HCEC 1CT (cell line): ENCODE measurements at regions not wholly inside any gene's neighbourhood (a gene's known extent, or its start where the extent isn't known, plus 50 kb on each side); places are given as distances from the start of the nearest gene placed in this dataset.

ENCODE experiments used
- DNase-seq: peaks from one replicate; pipeline ENCODE4 v3.0.0-alpha.2; 2017

GRCh38 chr2:12221584-12221983, 475.2 kb downstream of the LPIN1 start:
- no peak for DNase-seq

- no peak for DNase-seq
These were observed 476.1 kb downstream of the LPIN1 start for GRCh38 chr2:12222554-12222953.

DNA sequence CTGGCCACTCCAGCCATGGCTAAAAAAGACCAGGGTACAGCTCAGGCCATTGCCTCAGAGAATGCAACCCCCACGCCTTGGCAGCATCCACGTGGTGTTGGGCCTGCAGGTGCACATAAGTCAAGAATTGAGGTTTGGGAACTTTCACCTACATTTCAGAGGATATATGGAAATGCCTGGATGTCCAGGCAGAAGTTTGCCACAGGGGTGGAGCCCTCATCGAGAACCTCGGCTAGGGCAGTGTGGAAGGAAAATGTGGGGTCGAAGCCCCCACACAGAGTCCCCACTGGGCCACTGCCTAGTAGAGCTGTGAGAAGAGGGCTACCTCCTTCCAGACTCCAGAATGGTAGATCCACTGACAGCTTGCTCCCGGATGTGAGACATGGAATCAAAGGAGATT, 477.3 kb downstream of the LPIN1 start:
- no peak for DNase-seq

GRCh38 chr2:12226653-12227052, 480.2 kb downstream of the LPIN1 start:
- DNase-seq = no peak

GRCh38 chr2:12227941-12228608, 481.6 kb downstream of the LPIN1 start:
- DNase-seq = peak; percentile 82

DNA sequence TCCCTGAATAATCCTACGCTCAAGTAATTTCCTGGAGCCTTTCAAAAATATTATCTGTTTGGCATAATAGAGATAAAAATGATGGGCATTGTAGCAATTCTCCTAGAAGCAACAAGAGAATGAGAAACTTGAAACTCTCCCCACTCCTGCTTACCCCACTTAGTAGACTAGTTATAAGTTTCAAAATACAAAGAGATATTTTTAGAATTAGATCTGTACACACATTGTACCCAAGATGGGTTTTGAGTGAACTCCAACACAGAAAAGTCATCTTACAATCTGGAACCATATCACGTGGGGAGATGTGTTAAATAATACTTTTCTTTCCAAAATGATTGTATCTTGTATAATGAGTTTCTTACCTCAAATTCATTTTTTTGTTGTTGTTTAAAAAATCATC, 484.9 kb downstream of the LPIN1 start:
- no peak for DNase-seq

GRCh38 chr2:12232876-12233275, 483.9 kb upstream of the TRIB2 start:
- DNase-seq = no peak

DNA sequence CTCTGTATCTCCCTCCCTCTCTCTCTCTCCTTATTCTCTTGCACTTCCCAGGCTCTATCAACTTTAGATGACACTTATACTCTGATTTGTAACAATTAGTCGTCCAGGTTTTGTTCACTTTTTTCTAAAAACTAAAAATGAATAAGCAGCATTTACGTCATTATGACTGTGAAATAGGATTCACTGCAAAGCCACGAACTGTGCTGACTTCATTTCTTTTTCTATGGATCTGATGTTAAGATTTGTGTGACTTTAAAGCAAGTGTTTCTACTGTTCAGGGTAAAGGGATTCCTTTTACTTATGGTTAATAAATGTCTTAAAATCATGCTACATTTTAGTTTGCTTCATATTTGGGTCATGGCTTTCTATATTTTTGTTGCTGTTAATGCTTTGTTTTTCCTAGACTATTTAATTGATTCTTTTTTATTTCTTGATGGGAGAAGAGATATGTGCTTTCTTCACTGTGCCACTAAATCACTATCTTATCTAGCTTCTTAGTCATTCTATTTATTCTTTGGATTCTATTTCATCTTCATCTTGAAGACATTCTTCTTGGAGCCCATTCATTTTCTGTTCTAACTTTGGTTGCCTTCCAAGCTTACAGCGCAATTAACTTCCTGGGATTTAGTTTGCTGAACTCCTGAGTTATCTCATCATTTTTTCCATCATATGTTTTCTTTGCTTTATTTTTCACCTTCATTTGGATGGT, 480.4 kb upstream of the TRIB2 start:
- peak; percentile 27 for DNase-seq

- DNase-seq = no peak
These were observed 476.5 kb upstream of the TRIB2 start for GRCh38 chr2:12240206-12240605.

DNA sequence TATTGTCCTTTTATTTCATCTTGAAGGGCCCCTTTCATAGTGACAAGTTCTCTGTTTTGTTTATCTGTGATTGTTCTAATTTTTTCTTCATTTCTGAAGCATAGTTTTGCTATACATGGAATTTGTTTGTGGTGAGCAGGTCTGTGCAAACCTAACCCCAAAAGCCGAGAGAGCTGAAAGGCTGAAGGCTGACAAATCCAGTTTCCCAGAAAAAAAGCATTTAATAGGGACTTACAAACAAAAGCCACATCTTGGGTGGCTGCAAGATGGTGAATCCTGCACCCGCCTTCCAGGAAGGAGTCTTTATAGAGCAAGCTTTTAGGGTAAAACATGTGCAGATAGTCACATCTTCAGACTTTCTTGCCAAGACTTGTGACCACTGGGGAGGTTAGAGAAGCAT, 473.4 kb upstream of the TRIB2 start:
- DNase-seq = no peak

DNA sequence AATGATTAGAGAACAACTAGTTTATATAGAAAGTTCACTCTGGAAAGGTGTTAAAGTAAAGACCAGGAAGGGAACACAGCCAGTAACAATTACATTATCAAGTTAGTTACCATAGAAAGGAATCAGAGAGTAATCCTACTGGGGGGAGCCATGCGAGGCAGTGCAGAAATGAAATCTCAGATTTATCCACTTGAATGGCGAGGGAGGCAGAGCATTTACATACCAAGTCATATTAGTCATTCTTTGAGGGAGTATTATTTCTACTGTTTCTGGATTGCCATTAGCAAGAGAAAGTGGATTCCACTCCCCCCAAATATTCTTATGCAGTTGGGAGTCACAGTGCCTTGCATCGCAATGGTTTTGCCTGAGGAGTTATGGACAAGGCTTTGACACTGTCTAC, 472.7 kb upstream of the TRIB2 start:
- peak; percentile 53 for DNase-seq

DNA sequence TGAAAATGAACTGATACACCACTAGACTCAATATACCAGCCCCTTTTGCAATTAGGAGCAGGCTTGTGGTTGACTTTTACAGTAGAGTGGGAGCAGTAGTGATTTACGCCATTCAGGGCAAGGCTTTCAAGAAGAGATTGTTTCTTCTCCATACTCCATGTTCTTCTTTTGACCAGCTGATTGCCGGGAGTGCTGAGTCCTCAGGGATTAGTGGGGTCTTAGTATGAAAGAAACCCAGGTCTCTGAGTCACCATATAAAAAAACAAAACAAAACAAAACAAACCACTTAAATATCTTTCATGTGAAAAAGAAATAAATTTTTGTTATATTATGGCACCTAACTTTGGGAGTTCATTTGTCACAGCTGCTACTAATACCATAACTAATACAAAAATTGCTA, 465.6 kb upstream of the TRIB2 start:
- peak; percentile 30 for DNase-seq

- no peak for DNase-seq
These were observed 465.0 kb upstream of the TRIB2 start for GRCh38 chr2:12251749-12252148.

GRCh38 chr2:12253167-12253778, 463.5 kb upstream of the TRIB2 start:
- DNase-seq = no peak

DNA sequence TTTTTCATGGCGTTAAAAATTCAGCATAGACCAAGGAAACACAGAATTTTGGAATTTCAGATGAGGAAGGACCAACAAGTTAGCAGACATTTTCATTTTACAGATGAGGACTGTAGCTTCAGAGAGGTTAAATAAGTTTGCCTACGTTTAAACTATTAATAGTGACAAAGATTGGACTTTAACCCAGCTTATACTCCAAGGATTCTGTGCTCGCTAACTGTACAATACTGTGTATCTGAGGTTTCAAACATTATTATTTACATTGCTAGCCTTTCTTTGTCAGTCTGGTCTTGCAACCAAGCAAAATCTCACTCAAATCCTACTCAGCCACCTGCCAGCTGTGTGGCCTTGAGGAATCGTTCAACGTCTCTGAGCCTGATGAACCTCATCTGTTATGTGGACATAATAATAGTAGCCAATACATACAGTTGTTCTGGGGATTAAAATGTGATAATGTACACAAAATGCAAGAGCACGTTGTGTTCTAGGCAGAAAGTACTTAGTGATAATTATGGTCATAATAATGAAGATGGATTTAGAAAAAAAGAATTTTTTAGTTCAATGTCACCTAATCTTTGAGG, 462.4 kb upstream of the TRIB2 start:
- DNase-seq = no peak

DNA sequence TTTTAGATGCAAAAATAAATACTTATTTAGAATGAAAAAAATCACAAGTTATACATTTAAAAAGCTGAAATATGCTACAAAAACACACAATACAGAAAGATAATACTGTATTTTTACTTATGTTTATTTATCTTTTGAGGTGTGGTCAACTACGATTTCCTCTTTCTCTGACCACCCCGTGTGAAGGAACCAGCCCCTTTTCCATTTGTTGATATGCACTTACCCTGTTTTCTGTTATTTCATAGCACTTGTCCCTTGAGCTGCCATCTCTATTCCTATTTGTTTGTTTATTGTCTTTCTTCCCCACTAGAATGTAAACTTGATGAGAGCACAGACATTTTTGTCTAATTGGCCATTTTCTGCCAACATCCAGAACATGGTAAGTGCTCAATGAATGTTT, 460.5 kb upstream of the TRIB2 start:
- DNase-seq = no peak

- no peak for DNase-seq
These were observed 459.3 kb upstream of the TRIB2 start for GRCh38 chr2:12257476-12257875.

- no peak for DNase-seq
These were observed 457.2 kb upstream of the TRIB2 start for GRCh38 chr2:12259493-12259892.

- peak; percentile 47 for DNase-seq
These were observed 454.6 kb upstream of the TRIB2 start for GRCh38 chr2:12261986-12262680.

DNA sequence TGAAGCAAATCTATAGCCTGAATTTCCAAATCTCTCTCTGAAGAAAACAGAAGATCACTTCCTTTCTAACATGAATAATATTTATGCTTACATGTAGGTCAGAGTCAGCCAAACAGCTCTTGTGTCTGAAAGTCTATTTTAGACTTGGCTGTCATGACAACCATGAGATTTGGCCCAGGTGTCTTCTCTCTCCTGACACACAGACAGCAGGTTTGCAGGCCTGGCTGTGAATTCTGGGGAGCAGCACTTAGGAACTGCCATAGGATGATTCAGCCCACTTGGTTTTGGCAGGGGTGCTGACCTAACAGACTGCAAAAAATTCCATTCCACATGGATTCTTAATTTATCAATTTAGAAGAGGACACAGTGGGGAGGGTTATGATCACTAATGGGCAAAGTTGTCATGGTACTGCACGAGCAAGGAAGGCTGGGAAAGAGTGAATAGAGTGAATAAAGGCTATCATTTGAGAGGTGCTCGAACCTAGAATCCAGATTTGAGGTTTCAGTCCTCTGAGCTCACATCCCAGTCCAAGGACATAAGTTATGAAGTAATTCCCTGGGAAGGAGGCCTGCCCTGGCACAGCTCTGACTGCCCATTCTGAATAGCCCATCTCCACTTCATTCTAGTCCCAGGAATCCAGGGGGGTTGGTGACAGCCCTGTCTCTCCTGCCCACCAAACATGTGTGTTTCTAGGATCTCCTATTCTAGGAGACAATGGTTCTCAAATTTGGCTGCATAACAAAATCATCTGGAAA, 453.9 kb upstream of the TRIB2 start:
- peak; percentile 93 for DNase-seq

GRCh38 chr2:12263730-12264129, 453.0 kb upstream of the TRIB2 start:
- no peak for DNase-seq

- DNase-seq = no peak
These were observed 452.6 kb upstream of the TRIB2 start for GRCh38 chr2:12264146-12264545.

DNA sequence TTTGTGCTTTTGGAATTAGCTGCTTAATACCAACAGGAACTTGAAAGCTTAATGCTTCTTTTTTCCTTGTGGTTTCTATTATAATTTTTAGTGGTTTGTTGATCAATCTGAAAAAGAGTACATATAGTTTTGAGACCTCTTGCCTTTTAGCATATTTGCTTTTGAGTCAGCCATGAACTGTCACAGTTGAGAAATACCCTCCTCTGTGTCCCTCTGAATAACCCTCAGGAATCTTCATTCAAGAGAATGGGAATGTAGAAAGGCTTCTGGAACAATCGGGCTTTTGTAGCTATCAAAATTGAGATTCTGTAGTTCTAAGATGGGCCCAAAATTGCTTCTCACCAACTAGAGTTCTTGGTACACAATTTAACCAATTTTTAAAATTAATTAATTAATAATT, 451.1 kb upstream of the TRIB2 start:
- peak; percentile 72 for DNase-seq
